IMR-90 (cell line): ENCODE measurements at regions not wholly inside any gene's neighbourhood (a gene's known extent, or its start where the extent isn't known, plus 50 kb on each side); places are given as distances from the start of the nearest gene placed in this dataset.

Experiments
- ATAC-seq: fragments of 200-7000 bp; cut with Tn5 transposase; 2 replicates; pipeline ENCODE4 v1.9.1; 2020; ENCODE audit warnings: low read depth, mild to moderate bottlenecking, moderate library complexity
- BruUV-seq: library from RNA; stranded (reverse); fragments of 400-500 nt; replicated peaks from 2 replicates; lab custom pipeline; 2021; lab: Mats Ljungman, UMichigan
- CTCF ChIA-PET: fragments of 300-600 bp; formaldehyde crosslinking; extraction: SDS; loops from one replicate; lab custom pipeline; 2021; ENCODE audit warnings: antibody characterized with exemption; lab: Yijun Ruan, JAX
- POLR2A ChIA-PET: fragments of 300-600 bp; sonication (Branson Sonifier 250); formaldehyde crosslinking; loops from one replicate; lab custom pipeline; 2022; ENCODE audit warnings: antibody characterized with exemption; ENCODE audit not compliant: unreplicated experiment; lab: Charles Lee
- DNase-seq: peaks from one replicate; pipeline ENCODE4 v3.0.0; 2013
- H2AFZ ChIP-seq: replicated peaks from 2 replicates; pipeline ENCODE3; 2013; ENCODE audit warnings: low read length, mild to moderate bottlenecking; ENCODE audit not compliant: poor library complexity
- H2AK5ac ChIP-seq: 2 replicates; pipeline ENCODE4 v1.6.1; 2013; ENCODE audit warnings: low read depth, low read length, inconsistent platforms
- H2AK9ac ChIP-seq: replicated peaks from 2 replicates; pipeline ENCODE3; 2013; ENCODE audit warnings: mild to moderate bottlenecking, low read depth, low read length, moderate library complexity; ENCODE audit not compliant: poor library complexity
- H2BK120ac ChIP-seq: 2 replicates; pipeline ENCODE4 v1.6.1; 2013; ENCODE audit warnings: low read depth, low read length, inconsistent platforms
- H2BK15ac ChIP-seq: 3 replicates; pipeline ENCODE4 v1.6.1; 2013; ENCODE audit warnings: low read depth, low read length, inconsistent platforms
- H2BK20ac ChIP-seq: 2 replicates; pipeline ENCODE4 v1.6.1; 2013; ENCODE audit warnings: low read depth, mild to moderate bottlenecking, inconsistent platforms, low read length, moderate library complexity
- H2BK5ac ChIP-seq: 2 replicates; pipeline ENCODE4 v1.6.1; 2013; ENCODE audit warnings: mild to moderate bottlenecking, low read depth, low read length, inconsistent platforms; ENCODE audit not compliant: poor library complexity, severe bottlenecking
- H3K14ac ChIP-seq: replicated peaks from 2 replicates; pipeline ENCODE4 v1.6.1; 2013; ENCODE audit warnings: low read depth, low read length, inconsistent platforms
- H3K18ac ChIP-seq: 2 replicates; pipeline ENCODE4 v1.6.1; 2013; ENCODE audit warnings: low read depth, low read length, control low read depth
- H3K23ac ChIP-seq: 2 replicates; pipeline ENCODE4 v1.6.1; 2013; ENCODE audit warnings: low read depth, low read length, inconsistent platforms
- H3K27ac ChIP-seq: 2 replicates; pipeline ENCODE4 v1.5.1; 2013; ENCODE audit warnings: mild to moderate bottlenecking, control low read depth, low read length; ENCODE audit not compliant: insufficient read depth
- H3K27me3 ChIP-seq: 2 replicates; pipeline ENCODE4 v1.6.1; 2013; ENCODE audit warnings: low read length; ENCODE audit not compliant: control insufficient read depth, insufficient read depth
- H3K36me3 ChIP-seq: 2 replicates; pipeline ENCODE4 v1.6.1; 2013; ENCODE audit warnings: low read length, mixed read lengths; ENCODE audit not compliant: control insufficient read depth, insufficient read depth
- H3K4ac ChIP-seq: 2 replicates; pipeline ENCODE4 v1.6.1; 2013; ENCODE audit warnings: low read depth, low read length, inconsistent platforms
- H3K4me1 ChIP-seq: 2 replicates; pipeline ENCODE4 v1.6.1; 2013; ENCODE audit warnings: low read length, mixed read lengths; ENCODE audit not compliant: control insufficient read depth, insufficient read depth
- H3K4me2 ChIP-seq: 2 replicates; pipeline ENCODE4 v1.6.1; 2013; ENCODE audit warnings: low read depth, mild to moderate bottlenecking, control low read depth, low read length, moderate library complexity
- H3K4me3 ChIP-seq: 2 replicates; pipeline ENCODE4 v1.5.1; 2013; ENCODE audit warnings: low read depth, mild to moderate bottlenecking, control low read depth, low read length, moderate library complexity; ENCODE audit not compliant: insufficient read depth
- H3K56ac ChIP-seq: 2 replicates; pipeline ENCODE4 v1.6.1; 2013; ENCODE audit warnings: low read length, inconsistent platforms; ENCODE audit not compliant: insufficient read depth; ENCODE audit errors: extremely low read depth
- H3K79me1 ChIP-seq, 2 experiments: 2 replicates each; pipeline ENCODE4 v1.6.1; 2013; ENCODE audit warnings: low read length in 2 of 2, inconsistent platforms in 1 of 2, low read depth in 1 of 2
- H3K9ac ChIP-seq: 2 replicates; pipeline ENCODE4 v1.6.1; 2013; ENCODE audit warnings: low read depth, low read length, control low read depth
- H3K9me1 ChIP-seq: 2 replicates; pipeline ENCODE4 v1.6.1; 2013; ENCODE audit warnings: low read length, inconsistent platforms; ENCODE audit not compliant: insufficient read depth
- H3K9me3 ChIP-seq: 2 replicates; pipeline ENCODE4 v1.6.1; 2013; ENCODE audit warnings: low read length; ENCODE audit not compliant: control insufficient read depth, insufficient read depth
- H4K20me1 ChIP-seq: 2 replicates; pipeline ENCODE4 v1.6.1; 2013; ENCODE audit warnings: low read length, inconsistent platforms; ENCODE audit not compliant: insufficient read depth
- H4K5ac ChIP-seq: 2 replicates; pipeline ENCODE4 v1.6.1; 2013; ENCODE audit warnings: mild to moderate bottlenecking, low read depth, low read length, control low read depth
- H4K8ac ChIP-seq, 2 experiments: 2 replicates each; pipeline ENCODE4 v1.6.1; 2013; ENCODE audit warnings: low read depth in 2 of 2, low read length in 2 of 2, control low read depth in 1 of 2, inconsistent platforms in 1 of 2
- H4K91ac ChIP-seq: 2 replicates; pipeline ENCODE4 v1.6.1; 2013; ENCODE audit warnings: low read depth, low read length, inconsistent platforms; ENCODE audit not compliant: insufficient read depth
- CEBPB ChIP-seq: IDR thresholded peaks from 2 replicates; pipeline ENCODE4 v1.6.1; 2012; ENCODE audit warnings: low read depth, low read length, improper control_type of control experiment
- CTCF ChIP-seq: conservative IDR thresholded peaks from 2 replicates; pipeline ENCODE4 v1.5.1; 2012; ENCODE audit warnings: mild to moderate bottlenecking, low read depth, low read length, improper control_type of control experiment
- ELK1 ChIP-seq: fragments of 150-350 bp; IDR thresholded peaks from 2 replicates; pipeline ENCODE4 v1.6.1; 2016; ENCODE audit warnings: low read depth, mild to moderate bottlenecking, low read length, moderate library complexity, borderline replicate concordance
- FOS ChIP-seq: fragments of 150-350 bp; IDR thresholded peaks from 2 replicates; pipeline ENCODE4 v1.6.1; 2016; ENCODE audit warnings: low read depth, low read length
- MAFK ChIP-seq: IDR thresholded peaks from 2 replicates; pipeline ENCODE4 v1.6.1; 2012; ENCODE audit warnings: low read depth, low read length, improper control_type of control experiment
- RAD21 ChIP-seq: IDR thresholded peaks from 2 replicates; pipeline ENCODE4 v1.6.1; 2012; ENCODE audit warnings: low read length, improper control_type of control experiment
- WGBS, 2 experiments: methylation state at CpG; one replicate each; pipeline versions ENCODE4 v1.1.5 to v1.1.7; 2013; ENCODE audit warnings: missing lambda C conversion rate in 2 of 2; ENCODE audit not compliant: insufficient read length in 1 of 2; ENCODE audit errors: extremely low coverage in 2 of 2; 5-methylcytosine and 5-hydroxymethylcytosine counted together
- dilution Hi-C: fragments of 300-500 bp; cut with HindIII; formaldehyde crosslinking; loops from one replicate; pipeline ENCODE4 v1.14.3; 2018; ENCODE audit warnings: low sequenced_read_pairs; ENCODE audit not compliant: unreplicated experiment
- in situ Hi-C: fragments of 300-500 bp; cut with MboI; formaldehyde crosslinking; loops from 3 replicates; pipeline ENCODE4 v1.14.3; 2019; ENCODE audit warnings: low sequenced_read_pairs, inconsistent platforms, mixed read lengths
- intact Hi-C: fragments of 100-400 bp; cut with micrococcal nuclease; formaldehyde crosslinking; loops from 2 replicates; pipeline ENCODE4 v1.10.0; 2022

DNA sequence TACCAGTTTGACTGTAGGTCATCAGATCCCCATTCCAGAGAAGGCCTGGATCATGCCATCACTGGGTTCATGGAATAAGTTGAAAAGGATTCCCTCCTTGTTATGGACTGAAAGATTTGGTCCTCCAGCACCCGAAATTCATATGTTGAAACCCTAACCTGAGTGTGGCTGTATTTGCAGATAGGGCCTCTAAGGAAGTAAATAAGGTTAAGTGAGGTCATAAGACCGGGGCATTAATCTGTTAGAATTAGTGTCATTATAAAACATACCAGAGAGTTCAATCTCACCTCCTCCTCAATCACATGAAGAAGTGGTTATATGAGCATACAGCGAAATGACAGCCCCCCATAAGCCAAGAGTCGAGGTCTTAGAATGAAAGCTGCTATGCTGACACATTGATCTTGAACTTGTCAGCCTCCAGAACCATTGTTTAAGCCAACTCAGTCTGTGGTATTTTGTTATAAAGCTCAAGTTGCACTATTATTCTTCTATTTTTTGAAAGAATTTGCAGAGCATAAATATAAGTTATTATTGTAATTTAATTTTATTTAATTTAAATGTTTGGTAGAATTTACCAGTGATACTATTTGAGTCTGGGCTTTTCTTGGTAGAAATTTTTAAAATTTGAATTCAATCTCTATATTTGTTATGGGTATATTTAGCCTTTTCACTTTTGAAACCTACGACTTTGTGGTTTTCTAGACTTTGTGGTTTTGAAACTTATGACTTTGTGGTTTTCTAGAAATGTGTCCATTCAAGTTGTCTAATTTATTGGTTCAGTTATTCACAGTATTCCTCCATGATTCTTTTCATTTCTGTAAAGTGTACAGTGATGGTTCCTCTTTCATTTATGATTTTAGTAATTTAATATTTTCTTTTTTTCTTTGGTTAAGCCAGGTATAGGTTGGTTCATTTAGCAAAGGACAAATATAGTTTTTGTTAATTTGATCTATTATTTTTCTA is 1206.7 kb upstream of the CDH2 start:
- H3K4me2 ChIP-seq, result no peak overlapping the region
- no peak overlapping the region for H3K4me3 ChIP-seq
- no peak overlapping the region for H3K23ac ChIP-seq
- DNase-seq (peak; percentile 19), ATAC-seq (no peak)
- H3K27me3 ChIP-seq, result peaks cover 2% of the 10 kb centered on the region; the same call in 1 of the 2 replicates
- no TSS peak for BruUV-seq
- H2BK5ac ChIP-seq, result no peak overlapping the region
- intact Hi-C loops, result no loop called here
- no peak overlapping the region for H2BK120ac ChIP-seq
- no peak overlapping the region for H2AK9ac ChIP-seq
- no peak overlapping the region for H3K56ac ChIP-seq
- H3K9me1 ChIP-seq, result no peaks in the 10 kb centered on the region
- no peaks in the 10 kb centered on the region for H3K4me1 ChIP-seq
- WGBS, 2 experiments, result no CpG with 5 or more reads among the region's 5 CpGs
- no peak overlapping the region for H3K27ac ChIP-seq
- in situ Hi-C loops, result no loop called here
- no peak overlapping the region for H3K14ac ChIP-seq
- no peak overlapping the region for H2BK15ac ChIP-seq
- H3K4ac ChIP-seq, result no peak overlapping the region
- ChIA-PET POLR2A (no interaction called here), CTCF (no interaction called here)
- H2BK20ac ChIP-seq, result no peak overlapping the region
- no peak overlapping the region for H4K91ac ChIP-seq
- H3K9me3 ChIP-seq, result no peaks in the 10 kb centered on the region; the same call in 1 of the 2 replicates
- H3K18ac ChIP-seq, result no peak overlapping the region
- no peak overlapping the region for H4K8ac ChIP-seq
- no peaks in the 10 kb centered on the region for H3K79me1 ChIP-seq
- no peak for TF ChIP-seq CEBPB
- no peak for TF ChIP-seq ELK1
- TF ChIP-seq CTCF, result no peak
- no peak for TF ChIP-seq RAD21
- no peak for TF ChIP-seq FOS
- TF ChIP-seq MAFK, result no peak
- no peak overlapping the region for H2AK5ac ChIP-seq
- H2AFZ ChIP-seq, result no peak overlapping the region
- no peak overlapping the region for H3K9ac ChIP-seq
- H3K36me3 ChIP-seq, result no peaks in the 10 kb centered on the region
- H4K5ac ChIP-seq, result no peak overlapping the region
- no peaks in the 10 kb centered on the region for H4K20me1 ChIP-seq
- dilution Hi-C loops, result no loop called here
